ENCODE measurements at regions not wholly inside any gene's neighbourhood (a gene's known extent, or its start where the extent isn't known, plus 50 kb on each side); places are given as distances from the start of the nearest gene placed in this dataset.

DNA sequence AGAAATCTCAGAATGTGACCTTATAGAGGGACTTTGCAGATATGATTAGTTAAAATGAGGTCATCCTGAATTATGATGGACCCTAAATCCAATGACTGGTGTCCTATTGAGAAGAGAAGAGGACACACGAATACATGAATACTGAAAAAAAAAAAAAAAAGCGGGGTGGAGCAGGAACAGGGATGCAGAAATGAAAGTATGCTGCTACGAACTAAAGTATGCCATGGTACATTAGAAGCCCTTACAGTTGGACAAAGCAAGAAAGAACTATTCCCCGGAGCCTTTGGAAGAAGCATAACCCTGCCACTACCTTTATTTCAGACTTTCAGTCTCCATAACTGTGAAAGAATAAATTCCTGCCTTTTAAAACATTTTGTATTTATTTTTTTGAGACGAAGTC, 557.9 kb upstream of the NCAM2 start:
- intact Hi-C loops (cut with DNase I, micrococcal nuclease), result no loop called here
- no peaks in the 10 kb centered on the region for H3K9me3 ChIP-seq
- TF ChIP-seq, protein P1, sequence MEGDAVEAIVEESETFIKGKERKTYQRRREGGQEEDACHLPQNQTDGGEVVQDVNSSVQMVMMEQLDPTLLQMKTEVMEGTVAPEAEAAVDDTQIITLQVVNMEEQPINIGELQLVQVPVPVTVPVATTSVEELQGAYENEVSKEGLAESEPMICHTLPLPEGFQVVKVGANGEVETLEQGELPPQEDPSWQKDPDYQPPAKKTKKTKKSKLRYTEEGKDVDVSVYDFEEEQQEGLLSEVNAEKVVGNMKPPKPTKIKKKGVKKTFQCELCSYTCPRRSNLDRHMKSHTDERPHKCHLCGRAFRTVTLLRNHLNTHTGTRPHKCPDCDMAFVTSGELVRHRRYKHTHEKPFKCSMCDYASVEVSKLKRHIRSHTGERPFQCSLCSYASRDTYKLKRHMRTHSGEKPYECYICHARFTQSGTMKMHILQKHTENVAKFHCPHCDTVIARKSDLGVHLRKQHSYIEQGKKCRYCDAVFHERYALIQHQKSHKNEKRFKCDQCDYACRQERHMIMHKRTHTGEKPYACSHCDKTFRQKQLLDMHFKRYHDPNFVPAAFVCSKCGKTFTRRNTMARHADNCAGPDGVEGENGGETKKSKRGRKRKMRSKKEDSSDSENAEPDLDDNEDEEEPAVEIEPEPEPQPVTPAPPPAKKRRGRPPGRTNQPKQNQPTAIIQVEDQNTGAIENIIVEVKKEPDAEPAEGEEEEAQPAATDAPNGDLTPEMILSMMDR (IDR thresholded peaks at IDR 0.05), result no peak
- H3K4me3 ChIP-seq, result no peak overlapping the region
- no peak for ATAC-seq
- DNase-seq, result no peak
- H3K36me3 ChIP-seq (ENCODE audit: low read depth), result no peaks in the 10 kb centered on the region
- no peaks in the 10 kb centered on the region for H3K4me1 ChIP-seq (ENCODE audit: low read depth)

GRCh38 chr21:20443558-20444155, 554.6 kb upstream of the NCAM2 start:
- intact Hi-C loops (cut with DNase I, micrococcal nuclease), result no loop called here
- DNase-seq (no peak), ATAC-seq (no peak)
- no peak overlapping the region for H3K4me3 ChIP-seq
- H3K36me3 ChIP-seq (ENCODE audit: low read depth), result no peaks in the 10 kb centered on the region
- H3K4me1 ChIP-seq (ENCODE audit: low read depth), result no peaks in the 10 kb centered on the region
- TF ChIP-seq, protein P1 (IDR thresholded peaks at IDR 0.05), result no peak
- no peaks in the 10 kb centered on the region for H3K9me3 ChIP-seq

DNA sequence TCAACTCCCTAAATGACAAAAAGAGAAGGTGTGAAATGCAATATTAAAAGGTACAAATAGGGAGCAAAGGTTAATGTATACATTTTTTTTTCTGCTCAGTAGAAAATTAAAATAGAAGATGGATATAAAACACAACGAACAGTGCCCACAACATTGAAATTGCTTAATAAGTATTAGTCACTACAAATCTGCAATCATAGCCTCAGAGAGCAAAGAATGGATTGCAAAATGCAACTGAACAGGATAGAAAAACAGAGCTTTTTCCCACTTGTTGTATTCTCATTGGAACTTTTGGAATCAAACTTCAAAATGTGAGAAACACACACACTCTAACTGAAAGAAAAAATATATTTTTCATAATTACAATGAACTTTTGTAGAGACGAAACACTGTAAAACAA, 552.2 kb upstream of the NCAM2 start:
- H3K9me3 ChIP-seq, result no peaks in the 10 kb centered on the region
- DNase-seq (no peak), ATAC-seq (no peak)
- H3K36me3 ChIP-seq (ENCODE audit: low read depth), result no peaks in the 10 kb centered on the region
- intact Hi-C loops (cut with DNase I, micrococcal nuclease), result no loop called here
- H3K4me1 ChIP-seq (ENCODE audit: low read depth), result no peaks in the 10 kb centered on the region
- TF ChIP-seq, protein P1 (IDR thresholded peaks at IDR 0.05), result no peak
- H3K4me3 ChIP-seq, result no peak overlapping the region

DNA sequence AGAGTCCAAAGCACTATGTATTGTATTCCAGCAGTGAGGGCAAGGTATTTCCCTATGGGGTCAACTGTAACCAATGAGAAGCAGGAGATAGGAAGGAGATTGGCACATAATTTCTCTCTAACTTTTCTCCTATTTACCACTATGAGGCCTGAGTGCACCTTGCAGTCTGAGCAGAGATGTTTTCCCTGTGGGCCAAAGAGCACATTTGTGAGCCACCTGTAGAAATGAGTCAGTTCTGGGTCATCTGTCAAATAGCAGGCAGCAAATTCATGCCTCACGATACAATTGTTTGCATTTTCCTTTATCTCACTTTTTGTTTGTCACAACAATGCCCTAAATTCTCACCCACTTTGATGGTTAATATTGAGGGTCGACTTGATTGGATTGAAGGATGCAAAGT, 547.2 kb upstream of the NCAM2 start:
- DNase-seq (peak in 1 of 3 donors; percentile 37), ATAC-seq (peak; percentile 90)
- TF ChIP-seq, protein P1 (IDR thresholded peaks at IDR 0.05), result no peak
- Histone ChIP-seq H3K9me3 (no peaks in the 10 kb centered on the region), H3K4me3 (no peak overlapping the region), H3K36me3 (ENCODE audit: low read depth) (no peaks in the 10 kb centered on the region), H3K4me1 (ENCODE audit: low read depth) (no peaks in the 10 kb centered on the region)
- intact Hi-C loops (cut with DNase I, micrococcal nuclease), result no loop called here

DNA sequence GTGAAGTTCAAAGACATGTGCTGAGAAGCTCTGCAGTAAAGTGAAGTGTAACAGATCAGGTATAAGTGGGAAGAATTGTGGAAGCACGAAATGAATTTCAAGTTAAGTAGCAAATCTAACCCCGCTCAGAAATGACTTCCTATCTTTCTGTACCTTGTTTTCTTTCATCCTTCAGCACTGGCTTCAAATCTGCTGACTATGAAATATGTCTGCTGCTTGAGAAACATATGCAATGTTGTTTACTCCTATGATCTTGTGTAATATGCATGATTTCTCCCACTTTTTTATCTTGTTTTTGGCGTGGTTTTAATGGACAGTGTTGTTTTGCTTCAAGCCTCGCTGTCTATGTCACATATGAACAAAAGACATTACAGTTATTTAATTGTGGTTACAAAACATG, 545.3 kb upstream of the NCAM2 start:
- TF ChIP-seq, protein P1 (IDR thresholded peaks at IDR 0.05), result no peak
- ATAC-seq (no peak), DNase-seq (no peak)
- Histone ChIP-seq H3K4me1 (ENCODE audit: low read depth) (no peaks in the 10 kb centered on the region), H3K4me3 (no peak overlapping the region), H3K36me3 (ENCODE audit: low read depth) (no peaks in the 10 kb centered on the region), H3K9me3 (no peaks in the 10 kb centered on the region)
- intact Hi-C loops (cut with DNase I, micrococcal nuclease), result no loop called here

GRCh38 chr21:20459838-20460237, 538.4 kb upstream of the NCAM2 start:
- no peaks in the 10 kb centered on the region for H3K36me3 ChIP-seq (ENCODE audit: low read depth)
- no peak overlapping the region for H3K4me3 ChIP-seq
- no peaks in the 10 kb centered on the region for H3K4me1 ChIP-seq (ENCODE audit: low read depth)
- DNase-seq (no peak), ATAC-seq (no peak)
- TF ChIP-seq, protein P1 (IDR thresholded peaks at IDR 0.05), result no peak
- no peaks in the 10 kb centered on the region for H3K9me3 ChIP-seq
- intact Hi-C loops (cut with DNase I, micrococcal nuclease), result no loop called here
